OCI-M2 (cell line): ENCODE measurements at regions not wholly inside any gene's neighbourhood (a gene's known extent, or its start where the extent isn't known, plus 50 kb on each side); places are given as distances from the start of the nearest gene placed in this dataset.

Experiments used
- DNase-seq: peaks from one replicate; lab custom pipeline; 2025; ENCODE audit not compliant: unreplicated experiment; lab: John Stamatoyannopoulos, UW

GRCh38 chr13:99717959-99718674 is 216.8 kb downstream of the TM9SF2 start:
- no peak for DNase-seq

- DNase-seq = no peak
Observed at GRCh38 chr13:99709134-99709533, 207.9 kb downstream of the TM9SF2 start.

DNA sequence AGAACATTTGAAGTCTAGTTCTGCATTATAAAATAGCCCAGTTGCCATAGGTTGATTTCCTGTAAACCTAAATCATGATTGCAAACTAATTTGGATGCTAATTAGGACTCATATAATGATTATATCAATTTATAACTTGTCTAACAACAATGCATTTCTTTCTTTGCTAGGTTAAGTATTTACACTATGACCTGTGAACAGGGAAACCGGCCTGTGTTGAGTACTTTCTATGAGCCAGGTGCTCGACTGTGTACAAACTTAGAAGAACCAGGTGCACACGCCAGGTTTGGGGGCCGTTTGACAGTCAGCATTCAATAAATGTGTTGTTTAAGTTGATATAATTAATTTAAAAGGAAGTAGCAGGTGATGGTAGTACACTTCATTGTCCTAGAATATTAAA is 203.1 kb downstream of the TM9SF2 start:
- no peak for DNase-seq

- DNase-seq = no peak
Observed at GRCh38 chr13:99703908-99704307, 202.6 kb downstream of the TM9SF2 start.

GRCh38 chr13:99702687-99703319 is 201.5 kb downstream of the TM9SF2 start:
- no peak for DNase-seq

GRCh38 chr13:99700468-99700867 is 199.2 kb downstream of the TM9SF2 start:
- DNase-seq = no peak

DNA sequence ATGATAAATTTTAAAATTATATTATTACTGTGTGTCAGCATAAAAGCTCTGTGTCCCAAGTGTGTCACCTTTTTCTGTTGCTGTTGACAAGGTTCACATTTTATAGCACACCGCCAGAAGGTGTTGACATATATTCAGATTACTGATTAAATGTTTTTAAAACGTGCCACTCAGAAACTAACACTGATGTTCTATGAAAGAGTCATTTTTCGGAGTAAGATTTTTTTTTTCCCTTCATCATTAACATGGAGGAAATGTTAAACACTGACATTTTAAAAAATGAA is 197.5 kb downstream of the TM9SF2 start:
- no peak for DNase-seq

- no peak for DNase-seq
Observed at GRCh38 chr13:99698010-99698815, 196.9 kb downstream of the TM9SF2 start.

DNA sequence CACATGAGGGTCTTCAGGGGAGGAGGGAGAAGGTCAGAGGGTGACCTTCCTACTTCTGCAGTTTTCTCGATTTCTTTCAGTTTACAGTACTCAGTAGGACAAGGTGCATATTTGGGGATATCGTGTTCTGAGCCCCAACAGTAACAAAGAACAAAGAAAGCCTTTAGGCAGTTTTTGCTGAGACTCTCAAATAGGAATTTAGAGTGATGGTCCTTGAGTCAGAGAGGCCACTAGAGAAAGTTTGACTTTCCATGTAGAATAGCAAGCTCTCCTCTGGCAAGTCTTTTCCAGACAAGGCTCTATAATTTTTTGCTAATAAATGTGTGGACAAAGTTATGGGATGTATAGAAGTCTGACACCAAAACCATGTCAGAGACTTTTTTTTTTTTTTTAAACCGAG is 194.6 kb downstream of the TM9SF2 start:
- no peak for DNase-seq

DNA sequence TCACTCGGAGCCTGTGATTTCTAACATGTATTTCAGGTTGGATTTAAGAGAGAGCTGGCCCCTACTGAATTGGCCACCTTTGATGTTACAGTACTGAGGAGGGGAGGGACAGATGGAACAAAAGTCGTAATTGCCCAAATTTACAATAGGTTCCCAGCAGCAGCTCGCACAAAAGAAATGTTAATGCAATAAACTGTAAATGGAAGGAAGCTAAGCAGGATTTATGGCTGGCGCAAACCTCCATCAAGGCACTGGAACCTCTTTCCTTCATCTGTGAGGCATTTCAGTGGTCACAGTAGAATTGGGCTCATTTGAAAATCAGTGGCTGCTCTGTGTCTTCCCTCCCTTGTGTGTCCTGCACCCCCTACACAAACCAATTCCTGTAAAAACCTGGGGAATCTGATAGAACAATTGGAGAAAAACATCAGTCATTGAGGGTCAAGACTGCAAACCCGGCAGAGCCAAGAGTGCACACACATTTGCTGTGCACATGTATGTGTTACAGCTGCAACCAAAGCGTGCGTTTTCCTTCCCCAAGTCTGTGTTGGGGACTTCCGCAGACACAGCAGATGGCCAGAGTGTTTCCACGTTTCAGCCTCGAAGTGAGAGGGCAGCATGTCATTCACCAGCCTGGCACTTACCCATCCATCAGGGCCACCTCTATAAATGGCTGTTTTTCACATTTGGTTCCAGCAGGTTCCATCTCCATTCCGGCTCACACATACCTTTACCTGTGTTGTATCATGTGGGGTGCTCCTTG is 192.8 kb downstream of the TM9SF2 start:
- DNase-seq = no peak

GRCh38 chr13:99693351-99693750 is 192.1 kb downstream of the TM9SF2 start:
- DNase-seq = no peak

DNA sequence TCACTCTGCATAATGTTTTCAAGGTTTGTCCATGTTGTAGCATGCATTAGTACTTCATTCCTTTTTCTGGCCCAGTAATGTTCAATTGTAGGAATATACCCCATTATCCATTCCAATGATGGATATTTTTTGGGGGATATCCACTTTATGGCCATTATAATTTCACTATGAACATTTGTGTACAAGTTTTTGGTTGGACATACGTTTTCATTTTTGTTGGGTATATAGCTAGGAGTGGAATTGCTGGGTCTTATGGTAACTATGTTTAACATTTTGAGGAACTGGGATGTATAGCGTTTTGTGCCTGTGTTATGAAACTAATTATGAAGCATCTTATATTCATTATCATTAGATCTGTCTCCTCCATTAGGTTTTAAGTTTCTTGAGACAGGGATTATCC is 191.6 kb downstream of the TM9SF2 start:
- DNase-seq = no peak

- DNase-seq = no peak
Observed at GRCh38 chr13:99691552-99691951, 190.3 kb downstream of the TM9SF2 start.

GRCh38 chr13:99690426-99691174 is 189.3 kb downstream of the TM9SF2 start:
- DNase-seq = no peak

DNA sequence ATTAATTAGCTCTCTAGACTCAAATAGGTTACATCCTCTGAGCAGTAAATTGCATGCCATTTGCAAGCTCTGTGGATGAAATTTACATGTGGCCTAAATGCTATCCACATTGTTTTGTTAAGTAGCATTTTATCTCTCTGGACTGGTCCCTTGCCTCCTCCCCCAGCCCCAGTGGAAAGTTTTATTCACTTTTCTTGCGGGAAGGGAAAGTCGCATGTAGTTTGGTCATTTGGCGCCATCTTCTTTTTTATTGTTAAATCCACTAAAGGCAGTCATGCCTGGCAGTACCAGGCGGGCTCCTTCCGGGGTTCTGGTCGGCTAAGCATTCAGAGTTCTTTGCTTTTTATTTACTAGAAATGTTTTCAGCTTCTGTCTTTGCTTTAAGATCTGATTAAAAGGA is 188.7 kb downstream of the TM9SF2 start:
- no peak for DNase-seq

DNA sequence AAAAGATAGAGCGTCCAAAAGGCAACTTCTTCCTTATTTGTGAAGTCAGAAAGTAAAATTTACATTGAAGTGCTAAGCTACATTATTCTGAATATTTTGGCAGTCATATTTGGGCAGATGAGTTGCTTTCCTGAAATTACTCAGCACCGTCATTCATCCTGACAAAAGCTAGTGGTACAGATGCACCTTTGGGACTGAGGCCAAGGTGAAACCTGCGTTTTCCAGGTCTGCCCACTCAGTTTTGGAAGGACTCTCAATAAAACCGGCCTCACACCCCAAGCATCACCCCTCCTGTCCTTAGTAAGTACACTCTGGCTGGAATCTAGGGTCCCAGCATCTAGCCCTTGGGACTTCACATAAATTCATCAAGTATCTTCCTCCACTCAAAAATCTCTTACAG is 187.5 kb downstream of the TM9SF2 start:
- no peak for DNase-seq

DNA sequence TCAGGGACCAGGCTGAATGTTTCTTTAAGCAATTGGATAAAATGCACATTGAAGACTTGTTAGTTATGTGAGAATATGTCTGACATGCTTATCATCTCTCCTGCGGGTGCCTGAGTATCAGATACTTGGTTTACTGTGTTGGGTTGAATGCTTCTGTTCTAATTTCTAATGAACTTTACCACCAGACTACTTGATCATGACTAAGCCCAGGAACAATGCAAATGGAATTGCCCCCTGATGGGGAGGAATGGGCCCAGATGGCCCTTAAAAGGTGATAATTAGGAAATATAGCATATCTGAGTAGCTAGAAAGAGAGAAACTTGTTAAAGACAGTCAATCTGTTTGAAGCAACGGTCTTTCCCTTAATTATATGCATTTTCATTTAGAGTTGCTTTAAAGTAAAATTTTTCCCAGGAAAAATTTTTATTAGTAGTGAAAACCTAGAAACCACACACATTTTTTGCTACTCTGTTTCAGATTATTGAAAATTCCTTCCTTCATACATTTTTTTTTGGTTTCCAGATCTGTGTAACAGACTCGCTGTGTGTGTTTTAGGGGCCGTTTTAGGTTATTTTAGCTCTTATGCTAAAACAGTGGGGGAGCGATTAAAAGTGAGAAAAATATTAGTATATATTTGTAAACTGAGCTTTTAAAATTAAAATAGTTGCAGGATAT is 186.6 kb downstream of the TM9SF2 start:
- DNase-seq = no peak

GRCh38 chr13:99686944-99687411 is 185.7 kb downstream of the TM9SF2 start:
- DNase-seq = no peak

- no peak for DNase-seq
Observed at GRCh38 chr13:99686157-99686572, 184.9 kb downstream of the TM9SF2 start.

DNA sequence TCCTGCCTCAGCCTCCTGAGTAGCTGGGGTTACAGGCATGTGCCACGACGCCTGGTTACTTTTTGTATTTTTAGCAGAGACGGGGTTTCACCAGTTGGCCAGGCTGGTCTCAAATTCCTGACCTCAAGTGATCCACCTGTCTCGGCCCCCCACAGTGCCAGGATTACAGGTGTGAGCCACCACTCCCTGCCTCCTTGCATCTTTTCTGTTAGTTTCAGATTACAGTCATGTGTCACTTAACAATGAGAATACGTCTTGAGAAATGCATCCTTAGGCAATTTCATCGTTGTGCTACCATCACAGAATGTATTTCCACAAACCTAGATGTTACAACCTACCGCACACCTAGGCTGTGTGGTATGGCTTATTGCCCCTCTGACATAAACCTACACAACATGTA is 180.4 kb downstream of the TM9SF2 start:
- no peak for DNase-seq
